PC-9 (cell line): ENCODE measurements at regions not wholly inside any gene's neighbourhood (a gene's known extent, or its start where the extent isn't known, plus 50 kb on each side); places are given as distances from the start of the nearest gene placed in this dataset.

Source experiments
- CTCF ChIP-seq: fragments of 200-600 bp; sonication (generic); conservative IDR thresholded peaks from 2 replicates; pipeline ENCODE4 v1.6.1; 2017; ENCODE audit warnings: mixed run types, antibody characterized with exemption, mild to moderate bottlenecking, moderate library complexity
- EZH2 ChIP-seq: fragments of 200-600 bp; sonication (generic); IDR thresholded peaks from 2 replicates; pipeline ENCODE4 v1.8.0; 2017; ENCODE audit warnings: antibody characterized with exemption, low read depth

GRCh38 chr11:19455731-19456130 is 215.0 kb upstream of the E2F8 start:
- TF ChIP-seq CTCF, result no peak
- TF ChIP-seq EZH2, result no peak
